Peyer's patch (tissue), 4 donors: ENCODE measurements at regions not wholly inside any gene's neighbourhood (a gene's known extent, or its start where the extent isn't known, plus 50 kb on each side); places are given as distances from the start of the nearest gene placed in this dataset.

ENCODE experiments used
- DNase-seq, 3 donors: peaks; one replicate each; pipeline ENCODE4 v3.0.0-alpha.2; 2017 to 2019
- H3K27ac ChIP-seq, 4 donors: fragments of 200-600 bp; sonication (generic); one replicate each; pipeline ENCODE4 v1.5.1; 2016 to 2019
- H3K27me3 ChIP-seq, 2 donors: fragments of 200-600 bp; sonication (generic); one replicate each; pipeline ENCODE4 v1.5.1; 2019
- H3K36me3 ChIP-seq, 3 donors: fragments of 200-600 bp; sonication (generic); one replicate each; pipeline ENCODE4 v1.5.1; 2016 to 2019
- H3K4me1 ChIP-seq, 4 donors: fragments of 200-600 bp; sonication (generic); one replicate each; pipeline ENCODE4 v1.5.1; 2016 to 2019
- H3K4me3 ChIP-seq, 4 donors: fragments of 200-600 bp; sonication (generic); 1 replicate in 3 of 4; 2 replicates in 1 of 4; pipeline ENCODE4 v1.5.1; 2016 to 2019; ENCODE audit warnings: mild to moderate bottlenecking in 1 of 4
- H3K9me3 ChIP-seq, 4 donors: fragments of 200-600 bp; sonication (generic); one replicate each; pipeline ENCODE4 v1.5.1; 2016 to 2019; ENCODE audit warnings: mild to moderate bottlenecking in 1 of 4
- CTCF ChIP-seq, 6 experiments: fragments of 450-650 bp in 4 of 6; fragments of 200-600 bp in 2 of 6; sonication (generic) in 1 of 6; IDR thresholded peaks; one replicate each; pipeline ENCODE4 v1.5.1; 2017 to 2019; ENCODE audit warnings: antibody characterized with exemption in 6 of 6, mild to moderate bottlenecking in 3 of 6, moderate library complexity in 1 of 6
- POLR2A ChIP-seq, 2 donors: fragments of 450-650 bp; IDR thresholded peaks; one replicate each; pipeline ENCODE4 v1.5.1; 2017; ENCODE audit warnings: antibody characterized with exemption in 2 of 2, mild to moderate bottlenecking in 2 of 2, moderate library complexity in 2 of 2

GRCh38 chr20:60576236-60576635 lies 618.0 kb downstream of the CDH26 start:
- no peaks in the 10 kb centered on the region for H3K4me1 ChIP-seq
- TF ChIP-seq CTCF (IDR thresholded peaks at IDR 0.05) (no peak), POLR2A (IDR thresholded peaks at IDR 0.05) (no peak)
- no peaks in the 10 kb centered on the region for H3K27me3 ChIP-seq
- no peaks in the 10 kb centered on the region for H3K9me3 ChIP-seq
- DNase-seq, result no peak
- H3K36me3 ChIP-seq, result no peaks in the 10 kb centered on the region
- H3K4me3 ChIP-seq, result no peak overlapping the region
- H3K27ac ChIP-seq, result no peak overlapping the region

GRCh38 chr20:60579941-60580515 lies 621.8 kb downstream of the CDH26 start:
- Histone ChIP-seq H3K4me3 (no peak overlapping the region), H3K36me3 (no peaks in the 10 kb centered on the region), H3K4me1 (no peaks in the 10 kb centered on the region), H3K27ac (no peak overlapping the region), H3K27me3 (no peaks in the 10 kb centered on the region), H3K9me3 (no peaks in the 10 kb centered on the region)
- TF ChIP-seq POLR2A (IDR thresholded peaks at IDR 0.05) (no peak), CTCF (IDR thresholded peaks at IDR 0.05) (no peak)
- DNase-seq, result no peak

GRCh38 chr20:60581606-60582115 lies 623.4 kb downstream of the CDH26 start:
- H3K4me1 ChIP-seq, result no peaks in the 10 kb centered on the region
- no peaks in the 10 kb centered on the region for H3K36me3 ChIP-seq
- no peak overlapping the region for H3K4me3 ChIP-seq
- H3K9me3 ChIP-seq, result no peaks in the 10 kb centered on the region
- TF ChIP-seq CTCF (IDR thresholded peaks at IDR 0.05) (no peak), POLR2A (IDR thresholded peaks at IDR 0.05) (no peak)
- no peaks in the 10 kb centered on the region for H3K27me3 ChIP-seq
- no peak for DNase-seq
- no peak overlapping the region for H3K27ac ChIP-seq

- Histone ChIP-seq H3K4me3 (no peak overlapping the region), H3K4me1 (no peaks in the 10 kb centered on the region), H3K27ac (no peak overlapping the region), H3K27me3 (no peaks in the 10 kb centered on the region), H3K36me3 (no peaks in the 10 kb centered on the region), H3K9me3 (peaks cover 0 to 2% (median 0%) of the 10 kb centered on the region in 4 donors)
- DNase-seq, result no peak
- no peak for TF ChIP-seq CTCF (IDR thresholded peaks at IDR 0.05)
- no peak for TF ChIP-seq POLR2A (IDR thresholded peaks at IDR 0.05)
Measured at GRCh38 chr20:60583741-60584140, 625.5 kb downstream of the CDH26 start.

- Histone ChIP-seq H3K4me1 (no peaks in the 10 kb centered on the region), H3K27me3 (no peaks in the 10 kb centered on the region)
- TF ChIP-seq POLR2A (IDR thresholded peaks at IDR 0.05) (no peak), CTCF (IDR thresholded peaks at IDR 0.05) (no peak)
Measured at GRCh38 chr20:60584221-60584620, 626.0 kb downstream of the CDH26 start.

More at GRCh38 chr20:60584221-60584620, 626.0 kb downstream of the CDH26 start:
- Histone ChIP-seq H3K27ac (no peak overlapping the region), H3K9me3 (peaks cover 0 to 2% (median 0%) of the 10 kb centered on the region in 4 donors), H3K4me3 (no peak overlapping the region), H3K36me3 (no peaks in the 10 kb centered on the region)
- DNase-seq, result no peak
